Lower leg skin (tissue), 4 donors: ENCODE measurements at regions not wholly inside any gene's neighbourhood (a gene's known extent, or its start where the extent isn't known, plus 50 kb on each side); places are given as distances from the start of the nearest gene placed in this dataset.
"Not testable (repeated sequence)": the region's sequence is repeated elsewhere in the genome, so short reads cannot be mapped to it uniquely, and the experiment has no call there.

Source experiments
- DNase-seq, 2 donors: peaks; one replicate each; pipeline ENCODE4 v3.0.0-alpha.2; 2019; ENCODE audit warnings: low spot score in 2 of 2
- H3K4me3 ChIP-seq: fragments of 200-600 bp; sonication (generic); 2 replicates; pipeline ENCODE4 v1.5.1; 2017; ENCODE audit warnings: mild to moderate bottlenecking, low read depth; ENCODE audit not compliant: poor library complexity, severe bottlenecking
- POLR2A ChIP-seq, 2 donors: fragments of 450-650 bp; IDR thresholded peaks; one replicate each; pipeline ENCODE4 v1.6.1; 2016 to 2017; ENCODE audit warnings: antibody characterized with exemption in 2 of 2, mild to moderate bottlenecking in 1 of 2, moderate library complexity in 1 of 2
- WGBS, 2 donors: methylation state at CpG; one replicate each; pipeline ENCODE4 v1.1.5; 2018; 5-methylcytosine and 5-hydroxymethylcytosine counted together
- intact Hi-C: fragments of 100-400 bp; cut with DNase I; formaldehyde crosslinking; loops from one replicate; pipeline ENCODE4 v1.15.0; 2023; ENCODE audit warnings: low total_unique reads
- TF ChIP-seq, protein P1 (sequence below), 3 donors: fragments of 450-650 bp; IDR thresholded peaks; one replicate each; pipeline ENCODE4 v1.5.1; 2016; ENCODE audit warnings: antibody characterized with exemption in 3 of 3, mild to moderate bottlenecking in 3 of 3, moderate library complexity in 2 of 3

GRCh38 chr17:33704856-33705255, 411.8 kb upstream of the ASIC2 start:
- 71 to 73% methylated on average over 2 of the region's 2 CpGs for WGBS, 2 donors
- intact Hi-C loops: no loop called here
- DNase-seq: no peak
- no peak for TF ChIP-seq POLR2A (IDR thresholded peaks at IDR 0.05)
- TF ChIP-seq, protein P1, sequence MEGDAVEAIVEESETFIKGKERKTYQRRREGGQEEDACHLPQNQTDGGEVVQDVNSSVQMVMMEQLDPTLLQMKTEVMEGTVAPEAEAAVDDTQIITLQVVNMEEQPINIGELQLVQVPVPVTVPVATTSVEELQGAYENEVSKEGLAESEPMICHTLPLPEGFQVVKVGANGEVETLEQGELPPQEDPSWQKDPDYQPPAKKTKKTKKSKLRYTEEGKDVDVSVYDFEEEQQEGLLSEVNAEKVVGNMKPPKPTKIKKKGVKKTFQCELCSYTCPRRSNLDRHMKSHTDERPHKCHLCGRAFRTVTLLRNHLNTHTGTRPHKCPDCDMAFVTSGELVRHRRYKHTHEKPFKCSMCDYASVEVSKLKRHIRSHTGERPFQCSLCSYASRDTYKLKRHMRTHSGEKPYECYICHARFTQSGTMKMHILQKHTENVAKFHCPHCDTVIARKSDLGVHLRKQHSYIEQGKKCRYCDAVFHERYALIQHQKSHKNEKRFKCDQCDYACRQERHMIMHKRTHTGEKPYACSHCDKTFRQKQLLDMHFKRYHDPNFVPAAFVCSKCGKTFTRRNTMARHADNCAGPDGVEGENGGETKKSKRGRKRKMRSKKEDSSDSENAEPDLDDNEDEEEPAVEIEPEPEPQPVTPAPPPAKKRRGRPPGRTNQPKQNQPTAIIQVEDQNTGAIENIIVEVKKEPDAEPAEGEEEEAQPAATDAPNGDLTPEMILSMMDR (IDR thresholded peaks at IDR 0.05): no peak
- no peak overlapping the region for H3K4me3 ChIP-seq

DNA sequence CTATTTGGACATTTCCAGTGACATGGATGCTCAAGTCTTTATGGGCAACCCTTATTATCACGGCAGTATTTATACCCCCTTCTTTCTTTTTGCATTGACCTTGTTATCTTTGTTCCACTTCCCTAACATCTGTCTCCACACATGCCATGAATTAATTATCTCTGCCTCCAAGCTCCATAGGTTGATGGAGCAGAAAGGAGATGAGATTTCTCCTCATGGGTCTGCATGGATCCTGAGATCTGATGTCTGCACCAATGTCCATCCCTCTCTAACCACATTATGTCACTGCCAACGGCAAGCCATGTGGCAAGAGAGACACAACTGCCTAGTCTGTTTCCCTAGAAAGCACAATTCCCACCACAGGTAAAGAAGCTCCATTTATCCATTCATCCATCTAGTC, 416.8 kb upstream of the ASIC2 start:
- TF ChIP-seq, protein P1 (IDR thresholded peaks at IDR 0.05): no peak
- no peak for TF ChIP-seq POLR2A (IDR thresholded peaks at IDR 0.05)
- no peak for DNase-seq
- WGBS, 2 donors: 64 to 80% methylated on average over 2 of the region's 2 CpGs
- no peak overlapping the region for H3K4me3 ChIP-seq
- intact Hi-C loops: no loop called here

DNA sequence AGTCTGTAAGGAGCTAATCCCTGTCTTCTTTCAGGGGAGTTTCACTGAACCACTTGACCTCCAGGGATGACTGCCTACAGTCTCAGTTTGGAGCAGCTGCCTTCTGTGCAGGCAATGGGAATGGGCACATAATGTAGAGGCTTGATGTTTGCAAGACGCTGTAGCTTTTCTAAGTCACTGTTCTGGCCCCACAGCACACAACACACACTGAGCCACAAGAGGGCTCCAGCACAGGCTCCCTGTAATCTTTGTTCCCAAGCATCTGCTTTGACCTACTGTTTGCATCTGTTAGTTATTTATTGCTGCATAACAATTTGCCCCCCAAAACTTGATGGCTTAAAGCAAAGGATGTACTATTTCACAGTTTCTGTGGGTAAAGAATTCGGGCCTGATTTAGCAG, 419.0 kb upstream of the ASIC2 start:
- no peak for TF ChIP-seq POLR2A (IDR thresholded peaks at IDR 0.05)
- TF ChIP-seq, protein P1 (IDR thresholded peaks at IDR 0.05): no peak
- 59 to 72% methylated on average over 2 of the region's 2 CpGs for WGBS, 2 donors
- H3K4me3 ChIP-seq: no peak overlapping the region
- no peak for DNase-seq
- intact Hi-C loops: no loop called here

DNA sequence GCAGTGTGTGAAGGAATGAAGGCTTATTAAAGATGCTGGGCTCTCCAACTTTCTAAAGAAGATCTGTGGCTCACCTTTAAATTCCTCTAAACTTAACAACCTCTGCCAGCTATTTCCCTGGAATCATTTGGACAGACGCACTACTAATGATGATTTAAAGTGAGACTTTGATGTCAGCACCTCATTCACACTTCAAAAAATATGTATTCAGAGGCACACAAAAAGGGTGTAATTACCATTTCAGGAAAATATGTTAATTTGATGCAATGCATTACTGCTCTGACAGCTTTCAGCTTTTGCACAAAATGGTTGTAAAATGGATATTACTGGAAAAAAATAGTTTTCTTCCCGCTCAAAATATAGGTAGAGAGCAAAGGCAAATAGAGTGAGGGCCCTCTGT, 423.9 kb upstream of the ASIC2 start:
- intact Hi-C loops: no loop called here
- no peak overlapping the region for H3K4me3 ChIP-seq
- TF ChIP-seq, protein P1 (IDR thresholded peaks at IDR 0.05): no peak
- no peak for TF ChIP-seq POLR2A (IDR thresholded peaks at IDR 0.05)
- 47 to 51% methylated on average over 2 of the region's 2 CpGs for WGBS, 2 donors
- DNase-seq: no peak

- DNase-seq, intact Hi-C loops, H3K4me3 ChIP-seq: not testable (repeated sequence)
- 38 to 54% methylated on average over 3 of the region's 3 CpGs for WGBS, 2 donors
Measured at GRCh38 chr17:33723736-33724135, 430.6 kb upstream of the ASIC2 start.

DNA sequence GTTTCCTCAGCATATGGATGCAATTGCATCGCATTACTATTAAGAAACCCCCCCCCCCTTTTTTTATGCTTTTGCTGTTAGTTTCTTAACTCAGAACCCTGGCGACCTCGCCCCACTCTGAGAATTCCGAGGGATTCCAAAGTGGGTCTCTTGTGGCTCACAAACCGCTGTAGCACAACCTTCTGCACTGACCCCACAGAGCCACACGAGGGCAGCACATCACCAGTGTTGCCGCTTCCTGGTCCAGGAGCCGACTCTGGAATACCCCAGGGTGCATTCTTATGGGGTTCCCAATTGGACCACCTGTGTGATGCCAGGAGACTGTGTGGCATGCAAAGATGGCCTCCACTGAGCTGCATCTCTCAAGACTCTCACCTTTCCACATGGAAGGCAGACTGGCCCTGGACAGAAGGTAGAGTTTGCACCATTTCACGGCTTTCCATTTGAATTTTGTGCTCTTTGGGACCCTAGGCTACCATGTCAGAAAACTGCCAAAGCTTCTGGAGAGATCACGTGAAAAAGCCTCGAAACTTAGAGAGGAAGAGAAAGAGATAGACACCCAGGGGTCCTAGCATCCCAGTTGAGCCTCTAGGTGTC, 432.7 kb upstream of the ASIC2 start:
- peak in 1 of 2 donors; percentile 15 for DNase-seq
- intact Hi-C loops: no loop called here
- H3K4me3 ChIP-seq: no peak overlapping the region
- TF ChIP-seq, protein P1 (IDR thresholded peaks at IDR 0.05): no peak
- TF ChIP-seq POLR2A (IDR thresholded peaks at IDR 0.05): no peak
- 28 to 31% methylated on average over 11 of the region's 11 CpGs for WGBS, 2 donors
